HepG2 (cell line): ENCODE measurements at regions not wholly inside any gene's neighbourhood (a gene's known extent, or its start where the extent isn't known, plus 50 kb on each side); places are given as distances from the start of the nearest gene placed in this dataset.

Experiments used
- ATAC-seq: fragments of 200-7000 bp; cut with Tn5 transposase; 3 replicates; pipeline ENCODE4 v1.9.1; 2020; ENCODE audit warnings: mild to moderate bottlenecking, moderate library complexity
- BruUV-seq: library from RNA; stranded (reverse); fragments of 400-500 nt; replicated peaks from 2 replicates; lab custom pipeline; 2021; lab: Mats Ljungman, UMichigan
- CTCF ChIA-PET: fragments of 300-600 bp; formaldehyde crosslinking; extraction: SDS; loops from one replicate; lab custom pipeline; 2021; ENCODE audit warnings: low total read pairs, inconsistent platforms, low intra/inter-chr PET ratio; lab: Yijun Ruan, JAX
- POLR2A ChIA-PET: fragments of 350-600 bp; sonication (Branson Sonifier 250); formaldehyde crosslinking; loops from one replicate; lab custom pipeline; 2020; ENCODE audit warnings: antibody characterized with exemption, inconsistent platforms; lab: Yijun Ruan, JAX
- DNase-seq: peaks from one replicate; pipeline ENCODE4 v3.0.0-alpha.2; 2015; ENCODE audit warnings: low spot score
- FAIRE-seq: peaks from 3 replicates; lab custom pipeline; 2011; peaks lifted over from hg19 to GRCh38; lab: Jason Lieb, UNC
- H2AFZ ChIP-seq: one replicate; pipeline ENCODE4 v1.6.1; 2011; ENCODE audit warnings: low read length, inconsistent platforms
- H3K27ac ChIP-seq: fragments of 300-600 bp; 3 replicates; pipeline ENCODE4 v1.8.0; 2011; ENCODE audit warnings: mixed run types, mild to moderate bottlenecking, mixed read lengths, low read length, inconsistent platforms; ENCODE audit not compliant: insufficient read depth; ENCODE audit errors: extremely low read length
- H3K27me3 ChIP-seq, 2 experiments: fragments of 200-600 bp in 1 of 2; 2 replicates in 1 of 2; 3 replicates in 1 of 2; pipeline versions ENCODE4 v1.6.0 to v1.8.0; 2011; ENCODE audit warnings: low read length in 2 of 2, mild to moderate bottlenecking in 2 of 2, moderate library complexity in 2 of 2, inconsistent platforms in 1 of 2; ENCODE audit not compliant: insufficient read depth in 2 of 2, control insufficient read depth in 1 of 2
- H3K36me3 ChIP-seq, 2 experiments: fragments of 200-600 bp in 1 of 2; replicated peaks in 1 of 2; 2 replicates in 1 of 2; 3 replicates in 1 of 2; pipeline versions ENCODE4 v1.5.1 to v1.8.0; 2011; ENCODE audit warnings: low read length in 2 of 2, inconsistent platforms in 1 of 2; ENCODE audit not compliant: insufficient read depth in 2 of 2, control insufficient read depth in 1 of 2
- H3K4me1 ChIP-seq: 2 replicates; pipeline ENCODE4 v1.5.1; 2012; ENCODE audit warnings: low read length, inconsistent platforms; ENCODE audit not compliant: insufficient read depth
- H3K4me2 ChIP-seq: 2 replicates; pipeline ENCODE4 v1.6.0; 2011; ENCODE audit warnings: low read depth, low read length, inconsistent platforms
- H3K4me3 ChIP-seq, 3 experiments: fragments of 200-600 bp in 1 of 3; sonication (generic), shearing (Covaris generic) in 1 of 3; replicated peaks in 1 of 3; 2 replicates each; pipeline ENCODE4 v1.5.1; 2011 to 2016; ENCODE audit warnings: low read length in 3 of 3, inconsistent platforms in 2 of 3, low read depth in 2 of 3, mild to moderate bottlenecking in 2 of 3, control low read depth in 1 of 3, mixed read lengths in 1 of 3; ENCODE audit not compliant: insufficient read depth in 1 of 3
- H3K79me2 ChIP-seq: one replicate; pipeline ENCODE4 v1.6.1; 2011; ENCODE audit warnings: low read length, inconsistent platforms; ENCODE audit not compliant: insufficient read depth
- H3K9ac ChIP-seq: 2 replicates; pipeline ENCODE4 v1.6.0; 2011; ENCODE audit warnings: mild to moderate bottlenecking, low read depth, low read length, inconsistent platforms; ENCODE audit not compliant: insufficient read depth
- H3K9me3 ChIP-seq: 2 replicates; pipeline ENCODE4 v1.5.1; 2012; ENCODE audit warnings: mild to moderate bottlenecking, low read length
- H4K20me1 ChIP-seq: 2 replicates; pipeline ENCODE4 v1.6.0; 2011; ENCODE audit warnings: inconsistent platforms, mild to moderate bottlenecking, low read length, moderate library complexity; ENCODE audit not compliant: insufficient read depth
- DNMT3B ChIP-seq: conservative IDR thresholded peaks from 2 replicates; pipeline ENCODE4 v1.6.1; 2016; ENCODE audit warnings: missing biosample characterization, control low read depth
- HNRNPL ChIP-seq: fragments of 200-400 bp; formaldehyde crosslinking; IDR thresholded peaks from 2 replicates; pipeline ENCODE4 v1.6.1; 2017; ENCODE audit warnings: mild to moderate bottlenecking, low read depth, low read length
- NFAT5 ChIP-seq: sonication (generic); formaldehyde crosslinking; IDR thresholded peaks from 2 replicates; pipeline ENCODE4 v1.4.0; 2020; ENCODE audit warnings: missing genetic modification reagents
- PPARG ChIP-seq: conservative IDR thresholded peaks from 2 replicates; pipeline ENCODE4 v1.6.1; 2016; ENCODE audit warnings: missing biosample characterization, missing genetic modification reagents
- SMARCE1 ChIP-seq: fragments of 450-650 bp; IDR thresholded peaks from 2 replicates; pipeline ENCODE4 v1.6.1; 2017; ENCODE audit warnings: borderline replicate concordance
- ZNF800 ChIP-seq: sonication (generic); formaldehyde crosslinking; IDR thresholded peaks from 2 replicates; pipeline ENCODE4 v1.4.0; 2020; ENCODE audit warnings: missing genetic modification reagents
- WGBS: methylation state at CpG from one replicate; pipeline ENCODE4 v1.1.6; 2017; ENCODE audit warnings: low lambda C conversion rate; 5-methylcytosine and 5-hydroxymethylcytosine counted together
- in situ Hi-C: cut with HindIII; loops from 2 replicates; pipeline ENCODE4 v1.10.0; 2017; ENCODE audit warnings: low pct_unique_long_range_greater_than_20kb; ENCODE audit not compliant: extremely low pct_ligation_motif_present
- intact Hi-C: fragments of 100-400 bp; cut with micrococcal nuclease; formaldehyde crosslinking; loops from one replicate; pipeline ENCODE4 v1.10.0; 2022; ENCODE audit not compliant: unreplicated experiment

- no peaks in the 10 kb centered on the region for H3K79me2 ChIP-seq
- CTCF ChIA-PET, result no interaction called here
- DNase-seq, result no peak
- H4K20me1 ChIP-seq, result no peaks in the 10 kb centered on the region
- no TSS peak for BruUV-seq
- no peak overlapping the region for H3K27ac ChIP-seq
- no peak overlapping the region for H2AFZ ChIP-seq
- TF ChIP-seq SMARCE1 (no peak), PPARG (CRISPR knock-in tag) (no peak), NFAT5 (CRISPR knock-in tag) (no peak), ZNF800 (CRISPR knock-in tag) (no peak), HNRNPL (no peak), DNMT3B (CRISPR knock-in tag) (no peak)
- TF ChIP-seq, all 625 proteins: peak for 0
- no peak for ATAC-seq
- H3K9me3 ChIP-seq, result no peaks in the 10 kb centered on the region
- POLR2A ChIA-PET, result no interaction called here
- no peaks in the 10 kb centered on the region for H3K4me1 ChIP-seq
- FAIRE-seq, result no peak
- WGBS, result 0% methylated on average over 1 of the region's 1 CpG
- no peaks in the 10 kb centered on the region for H3K36me3 ChIP-seq
- H3K27me3 ChIP-seq, result no peaks in the 10 kb centered on the region
- H3K4me2 ChIP-seq, result no peak overlapping the region
- no peak overlapping the region for H3K4me3 ChIP-seq
- intact Hi-C loops (no loop called here), in situ Hi-C loops (no loop called here)
- no peak overlapping the region for H3K9ac ChIP-seq
Measured at GRCh38 chr4:35364321-35364870, 879.9 kb downstream of the ARAP2 start.
